ENCODE measurements at regions not wholly inside any gene's neighbourhood (a gene's known extent, or its start where the extent isn't known, plus 50 kb on each side); places are given as distances from the start of the nearest gene placed in this dataset.

DNA sequence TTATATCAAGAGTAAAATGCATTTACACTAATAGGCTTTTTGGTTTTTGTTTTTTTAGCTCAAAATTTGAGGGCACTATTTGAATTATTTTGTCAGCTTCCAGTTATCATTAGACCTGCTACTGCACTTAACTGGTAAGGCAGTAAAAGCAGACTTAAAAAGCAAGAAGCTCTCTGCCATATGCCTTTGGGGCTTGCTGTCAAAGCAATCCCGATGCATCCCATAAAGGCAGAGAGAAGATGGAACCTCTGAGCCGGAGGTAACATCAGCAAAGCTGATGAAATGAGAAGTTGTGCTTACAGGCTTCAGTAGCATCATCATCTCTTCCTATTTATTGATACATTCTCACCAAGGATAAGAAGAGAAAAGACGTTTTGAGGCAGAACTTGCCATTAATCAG, 1414.3 kb upstream of the CDH6 start:
- ATAC-seq = no peak
- DNase-seq (ENCODE audit: low spot score) = no peak

DNA sequence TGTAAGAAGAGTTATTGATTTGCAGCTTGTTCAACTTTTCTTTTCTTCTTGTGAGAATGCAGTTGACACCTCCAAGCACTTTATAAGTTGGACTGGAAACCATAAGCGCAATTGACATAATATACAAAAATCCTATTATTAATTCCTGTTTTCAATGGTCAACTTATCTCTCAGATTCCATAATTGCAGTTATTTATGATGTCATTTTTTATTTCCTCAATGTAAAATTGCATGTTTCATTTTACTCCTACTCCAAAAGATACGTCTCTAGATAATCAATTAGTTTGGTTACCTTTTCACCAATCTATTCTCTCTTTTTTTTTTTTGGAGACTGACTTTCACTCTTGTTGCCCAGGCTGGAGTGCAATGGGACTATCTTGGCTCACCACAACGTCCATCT, 1416.1 kb upstream of the CDH6 start:
- DNase-seq (ENCODE audit: low spot score) (no peak), ATAC-seq (no peak)

DNA sequence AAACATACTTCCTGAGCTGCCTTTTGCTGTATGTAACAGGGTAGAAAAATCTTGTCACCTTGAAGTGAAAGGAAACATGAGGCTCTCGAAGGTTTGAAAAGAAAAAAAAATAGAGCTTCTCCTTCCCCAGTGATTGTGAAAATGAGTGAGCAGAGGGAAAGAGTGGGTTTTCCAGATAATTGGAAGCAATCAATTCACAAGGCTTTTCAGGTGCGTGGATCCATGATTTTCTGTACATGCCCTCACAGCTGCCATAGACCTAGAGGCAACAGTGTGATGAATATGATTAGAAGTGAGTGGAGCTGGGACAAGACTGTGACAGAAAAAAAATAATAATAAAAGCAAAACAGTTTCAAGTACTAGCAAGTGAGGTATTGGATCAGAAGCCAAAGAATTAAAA, 1422.5 kb upstream of the CDH6 start:
- ATAC-seq (no peak), DNase-seq (ENCODE audit: low spot score) (no peak)

DNA sequence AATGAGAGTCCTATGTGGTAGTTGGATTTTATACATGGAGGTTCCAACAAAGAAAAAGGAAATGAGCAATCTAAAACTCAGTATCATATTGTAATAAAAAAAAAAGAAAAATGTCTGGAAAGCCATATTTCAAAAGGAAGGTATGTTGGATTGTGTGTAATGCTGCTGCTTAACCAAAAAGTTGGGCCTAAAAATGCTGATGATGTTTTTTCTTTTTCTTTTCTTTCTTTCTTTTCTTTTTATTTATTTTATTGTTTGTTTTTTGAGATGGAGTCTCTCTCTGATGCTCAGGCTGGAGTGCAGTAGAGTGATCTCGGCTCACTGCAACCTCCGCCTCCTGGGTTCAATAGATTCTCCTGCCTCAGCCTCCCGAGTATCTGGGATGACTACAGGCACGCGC, 1424.0 kb upstream of the CDH6 start:
- ATAC-seq = no peak
- DNase-seq (ENCODE audit: low spot score) = no peak

DNA sequence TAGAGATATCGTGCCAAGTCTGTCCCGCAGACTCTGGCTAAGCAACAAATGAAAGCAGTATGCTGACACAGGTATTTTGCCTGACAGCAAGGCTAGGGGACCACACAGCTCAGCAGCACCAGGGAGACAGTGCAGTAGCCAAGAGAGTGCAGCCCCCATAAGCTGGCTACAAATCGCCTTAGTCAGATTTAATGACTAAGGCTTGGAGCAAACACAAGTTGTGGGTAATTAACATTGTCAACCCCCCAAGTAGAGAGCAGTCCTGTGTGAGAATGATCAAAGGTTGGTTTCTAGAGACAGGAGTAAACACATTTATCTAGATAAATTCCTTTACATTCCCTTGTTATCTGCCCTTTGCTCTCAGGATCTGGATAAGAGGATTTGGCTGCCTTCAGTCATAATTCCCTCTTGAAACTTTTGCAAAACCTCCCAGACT, 1434.5 kb upstream of the CDH6 start:
- peak; percentile 73 for ATAC-seq

DNA sequence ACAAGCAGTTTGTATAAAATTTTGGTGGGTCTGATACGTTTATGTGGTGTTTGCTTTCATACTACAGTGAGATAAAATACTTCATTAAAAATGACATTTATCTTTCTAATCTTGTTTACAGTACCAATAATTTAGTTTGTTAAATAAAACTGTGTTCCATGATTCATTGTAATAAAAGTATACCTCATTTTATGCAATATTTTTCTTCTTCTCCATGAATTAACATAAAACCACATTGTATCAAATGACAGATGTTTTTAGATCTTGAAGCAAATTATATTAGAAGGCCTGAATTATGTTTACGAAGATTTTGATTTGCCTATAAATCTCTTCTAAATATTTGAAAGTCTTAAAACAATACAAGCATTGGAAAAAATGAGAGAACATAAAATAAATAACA, 1443.0 kb upstream of the CDH6 start:
- ATAC-seq (no peak), DNase-seq (ENCODE audit: low spot score) (no peak)

More for the DNA sequence above, 1434.5 kb upstream of the CDH6 start:
- no peak for DNase-seq (ENCODE audit: low spot score)

DNA sequence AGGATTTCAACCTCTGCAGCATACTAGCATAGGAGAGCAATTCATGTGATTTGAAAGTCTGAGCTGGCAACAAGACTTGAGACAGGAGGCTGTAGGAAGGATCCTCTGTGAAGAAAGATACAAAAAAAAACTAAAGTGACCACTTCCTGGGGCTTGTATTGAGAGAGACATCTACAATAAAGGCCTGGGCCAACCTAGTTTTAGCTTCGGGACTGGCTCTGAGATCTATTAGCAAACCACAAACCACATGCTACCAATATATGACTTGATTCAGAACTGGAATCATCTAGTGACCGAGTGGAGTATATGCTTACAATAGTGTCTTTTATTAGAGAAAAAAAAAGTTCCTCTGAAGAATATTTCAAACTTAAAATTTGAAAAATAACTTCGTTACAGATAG, 1448.9 kb upstream of the CDH6 start:
- ATAC-seq (no peak), DNase-seq (ENCODE audit: low spot score) (no peak)

DNA sequence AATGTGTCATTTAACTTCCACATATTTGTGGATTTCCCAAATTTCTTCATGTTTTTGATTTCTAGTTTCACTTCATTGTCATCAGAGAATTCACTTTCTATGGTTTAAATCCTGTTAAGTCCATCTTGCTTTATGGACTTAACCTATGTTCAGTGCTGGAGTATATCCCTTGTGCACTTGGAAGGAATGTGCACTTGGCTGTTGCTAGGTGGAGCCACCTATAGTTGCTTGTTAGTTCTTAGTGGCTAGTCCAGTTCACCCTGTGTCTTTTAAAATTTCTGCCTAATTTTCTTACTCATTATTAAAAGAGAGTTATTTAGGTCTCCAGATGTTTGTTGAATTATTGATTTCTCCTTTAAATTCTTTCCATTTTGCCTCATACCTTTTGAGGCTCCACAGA, 1472.5 kb upstream of the CDH6 start:
- ATAC-seq (no peak), DNase-seq (ENCODE audit: low spot score) (no peak)

DNA sequence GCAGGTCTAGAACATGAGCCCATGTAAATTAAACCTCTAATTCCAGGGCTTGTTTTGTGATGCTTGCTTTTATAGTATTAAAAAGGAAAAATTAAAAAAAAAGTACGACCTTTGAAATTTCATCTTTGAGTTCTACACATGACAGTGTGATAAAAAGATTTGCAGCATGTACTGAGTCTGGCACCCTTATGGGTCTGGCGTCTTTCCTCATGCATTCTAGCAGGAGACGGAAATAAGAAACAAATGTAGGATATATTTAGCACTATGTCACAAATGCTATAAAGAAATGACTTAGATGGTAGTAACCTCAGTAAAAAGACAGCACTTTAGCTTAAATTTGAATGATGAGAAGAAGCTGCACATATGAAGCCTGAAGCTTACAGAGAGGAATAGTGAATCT, 1474.3 kb upstream of the CDH6 start:
- DNase-seq (ENCODE audit: low spot score) (no peak), ATAC-seq (no peak)

DNA sequence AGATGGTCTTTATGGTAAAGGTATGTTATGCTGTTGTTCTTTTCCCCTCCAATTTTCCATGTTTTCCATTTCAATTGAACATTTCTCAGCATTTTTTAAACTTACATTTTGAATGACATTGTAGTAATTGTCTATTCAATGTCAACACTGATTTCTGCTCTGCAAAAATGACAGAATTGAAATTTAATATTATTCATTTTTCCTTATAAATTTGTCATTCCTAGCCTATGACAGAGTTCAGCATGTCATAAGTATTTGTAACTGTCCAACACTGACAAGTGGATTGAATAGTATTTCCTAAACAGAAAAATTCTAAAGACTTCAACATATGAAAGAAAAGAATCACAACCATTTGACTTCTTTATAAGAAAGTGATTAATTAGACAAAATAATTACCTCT, 1478.3 kb upstream of the CDH6 start:
- no peak for DNase-seq (ENCODE audit: low spot score)
- no peak for ATAC-seq

DNA sequence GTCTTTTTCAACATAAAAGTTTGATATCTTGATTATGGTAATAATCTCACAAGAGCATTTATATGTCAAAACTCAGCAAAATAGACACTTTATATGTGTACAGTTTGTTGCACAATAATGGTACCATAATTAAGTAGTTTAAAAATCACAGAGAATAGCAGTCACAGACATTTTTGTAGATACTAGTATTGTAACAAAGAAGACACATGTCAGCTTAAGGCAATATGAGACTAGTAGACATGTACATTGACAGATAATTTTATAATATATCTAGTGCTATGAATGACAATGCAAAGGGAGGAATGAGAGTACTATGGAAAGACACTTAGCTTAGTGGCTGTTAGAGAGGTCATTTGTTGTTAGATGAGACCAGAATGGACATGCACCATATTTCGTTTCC, 1490.6 kb upstream of the CDH6 start:
- ATAC-seq = no peak
- no peak for DNase-seq (ENCODE audit: low spot score)

DNA sequence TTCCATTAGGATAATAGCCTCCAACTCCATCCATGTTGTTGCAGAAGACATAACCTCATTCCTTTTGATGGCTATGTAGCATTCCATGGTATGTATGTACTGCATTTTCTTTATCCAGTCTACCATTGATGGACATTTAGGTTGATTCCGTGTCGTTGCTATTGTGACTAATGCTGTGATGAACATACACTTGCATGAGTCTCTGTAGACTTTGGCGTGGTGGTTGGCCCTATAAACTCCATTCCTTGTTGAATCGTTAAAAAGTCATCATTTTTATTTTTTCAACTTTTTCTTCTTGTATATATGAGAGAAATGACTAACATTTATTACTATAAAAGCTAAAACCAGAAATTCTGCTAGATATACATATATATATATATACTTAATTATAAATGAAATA, 1491.9 kb upstream of the CDH6 start:
- ATAC-seq (no peak), DNase-seq (ENCODE audit: low spot score) (no peak)

DNA sequence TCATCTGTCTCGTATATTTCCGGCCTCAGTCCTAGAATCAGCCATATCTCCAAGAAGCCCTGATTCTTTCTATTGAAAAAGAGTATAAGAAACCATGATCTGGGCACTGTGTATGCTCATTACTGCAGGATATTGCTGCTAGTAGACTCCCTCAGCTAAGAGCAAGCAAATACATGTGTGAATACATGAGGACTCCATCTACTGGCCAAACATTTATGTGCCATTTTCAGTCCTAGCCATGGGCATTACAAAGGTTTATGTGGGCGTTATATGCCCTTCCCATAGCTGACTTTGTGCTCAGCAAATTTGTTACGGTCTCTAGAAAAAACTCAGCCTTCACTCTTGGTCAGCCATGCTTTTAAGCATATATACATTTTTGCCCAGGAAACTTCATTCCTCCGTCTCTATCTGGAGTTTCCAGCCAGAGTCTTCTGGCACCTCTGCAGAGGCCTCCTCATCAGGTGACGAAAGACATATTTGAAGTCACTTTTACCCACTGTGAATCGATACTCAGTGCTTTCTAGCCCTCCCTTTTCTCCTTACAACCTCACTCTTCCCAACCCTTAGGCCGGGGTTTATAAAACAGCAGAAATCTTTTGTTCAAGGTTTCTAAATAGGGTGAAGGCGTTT, 1495.6 kb upstream of the CDH6 start:
- ATAC-seq (peak; percentile 63), DNase-seq (ENCODE audit: low spot score) (no peak)

DNA sequence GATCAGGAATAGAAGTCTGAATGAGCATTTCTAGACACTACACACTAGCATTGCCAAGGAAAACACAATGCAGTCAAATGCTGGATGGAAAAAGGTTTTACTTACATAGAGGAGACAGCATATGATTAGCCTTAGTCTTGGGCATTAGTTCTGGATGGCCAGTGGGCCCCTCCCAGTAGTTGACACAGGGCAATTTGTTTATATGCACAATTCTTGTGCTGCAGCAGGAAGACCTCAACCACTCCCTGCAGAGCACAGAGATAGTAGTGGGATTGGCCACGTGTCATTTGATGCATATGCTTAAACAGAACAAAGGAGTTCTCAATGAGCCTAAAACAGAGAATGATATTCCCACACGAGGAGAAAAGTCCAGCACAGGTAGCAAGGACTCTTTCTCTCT, 1496.2 kb upstream of the CDH6 start:
- DNase-seq (ENCODE audit: low spot score) (no peak), ATAC-seq (no peak)

DNA sequence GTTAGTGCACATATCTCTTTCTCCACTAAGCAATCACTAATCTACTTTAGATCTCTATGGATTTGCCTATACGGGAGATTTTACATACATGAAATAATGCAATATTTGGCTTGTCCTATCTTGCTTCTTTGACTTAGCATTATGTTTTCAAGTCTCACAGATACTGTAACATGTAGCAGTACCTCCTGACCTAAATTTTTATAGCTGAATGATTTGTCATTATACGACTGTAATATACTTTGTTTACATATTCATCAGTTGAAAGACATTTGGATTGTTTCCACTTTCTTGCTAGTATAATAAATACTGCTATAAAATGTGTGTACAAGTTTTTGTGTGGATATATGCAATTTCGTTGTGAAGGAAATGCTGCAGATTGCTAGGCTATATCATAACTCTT, 1520.8 kb upstream of the CDH6 start:
- ATAC-seq (no peak), DNase-seq (ENCODE audit: low spot score) (no peak)

DNA sequence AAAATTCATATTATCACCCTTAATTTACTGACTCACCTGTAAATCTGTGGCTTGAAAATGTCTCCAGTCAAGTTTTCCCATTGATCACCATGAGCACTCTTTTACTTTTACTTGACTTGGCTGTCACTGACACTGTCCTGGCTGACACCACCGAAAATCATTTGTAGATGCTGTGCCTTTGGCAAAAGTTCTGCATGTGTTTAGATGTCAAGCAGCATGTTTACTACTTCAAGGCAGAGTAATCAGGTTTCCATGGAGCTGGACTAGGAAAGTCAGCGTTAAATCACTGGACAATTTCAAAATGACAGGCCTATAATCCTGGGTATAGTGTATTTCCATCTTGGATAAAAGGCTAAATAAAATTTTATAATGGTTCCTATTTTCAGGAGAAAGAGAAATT, 1530.6 kb upstream of the CDH6 start:
- ATAC-seq (no peak), DNase-seq (ENCODE audit: low spot score) (no peak)

DNA sequence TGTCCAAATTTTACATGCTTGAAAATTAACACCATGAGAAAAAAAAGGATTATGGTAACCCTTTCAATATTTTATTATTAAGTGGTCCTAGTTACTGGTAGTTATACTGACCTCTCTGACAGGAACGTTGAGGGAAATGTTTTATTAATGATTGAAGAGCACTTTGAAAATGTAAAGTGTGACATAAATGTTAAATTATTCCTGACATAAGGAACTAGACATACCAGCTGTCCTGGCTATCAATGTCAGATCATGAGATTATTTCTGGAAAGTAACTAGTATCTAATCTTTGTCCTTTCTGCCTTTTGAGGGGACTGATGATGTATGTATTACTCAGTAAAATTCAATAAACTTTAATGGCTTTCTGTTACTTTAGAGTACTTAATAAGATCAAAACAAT, 1538.5 kb upstream of the CDH6 start:
- DNase-seq (ENCODE audit: low spot score) (no peak), ATAC-seq (no peak)

DNA sequence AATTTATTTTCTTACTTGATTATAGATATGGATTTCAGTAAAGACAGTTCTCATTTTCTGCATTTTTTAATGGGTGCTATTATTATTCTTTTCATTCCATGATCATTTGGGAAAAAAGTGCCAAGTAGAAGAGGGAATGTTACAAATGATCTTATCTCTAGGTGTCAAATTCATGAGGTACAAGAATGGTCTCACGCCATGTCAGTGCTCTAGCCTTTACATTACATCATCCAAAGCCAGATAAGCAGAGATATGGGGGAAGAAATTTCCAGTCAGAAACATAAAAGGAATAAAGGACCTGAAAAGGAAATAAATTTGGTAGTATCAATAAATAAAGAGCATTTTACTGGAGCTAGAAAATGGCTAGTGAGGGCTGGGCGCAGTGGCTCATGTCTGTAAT, 1544.2 kb upstream of the CDH6 start:
- no peak for ATAC-seq
- DNase-seq (ENCODE audit: low spot score) = no peak

DNA sequence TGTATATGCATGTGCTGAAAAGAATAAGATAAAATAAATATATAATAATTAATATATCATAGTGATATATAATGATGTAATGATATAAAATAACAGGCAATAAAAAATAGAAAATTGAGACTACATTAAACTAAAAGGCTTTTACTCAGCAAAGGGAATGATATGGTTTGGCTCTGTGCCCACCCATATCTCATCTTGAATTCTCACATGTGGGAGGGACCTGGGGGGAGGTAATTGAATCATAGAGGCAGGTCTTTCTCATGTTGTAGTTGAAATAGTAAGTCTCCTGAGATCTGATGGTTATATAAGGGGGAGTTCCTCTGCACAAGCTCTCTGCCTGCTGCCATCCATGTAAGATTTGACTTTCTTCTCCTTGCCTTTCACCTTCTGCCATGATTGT, 1550.9 kb upstream of the CDH6 start:
- DNase-seq (ENCODE audit: low spot score) = no peak
- ATAC-seq = no peak

DNA sequence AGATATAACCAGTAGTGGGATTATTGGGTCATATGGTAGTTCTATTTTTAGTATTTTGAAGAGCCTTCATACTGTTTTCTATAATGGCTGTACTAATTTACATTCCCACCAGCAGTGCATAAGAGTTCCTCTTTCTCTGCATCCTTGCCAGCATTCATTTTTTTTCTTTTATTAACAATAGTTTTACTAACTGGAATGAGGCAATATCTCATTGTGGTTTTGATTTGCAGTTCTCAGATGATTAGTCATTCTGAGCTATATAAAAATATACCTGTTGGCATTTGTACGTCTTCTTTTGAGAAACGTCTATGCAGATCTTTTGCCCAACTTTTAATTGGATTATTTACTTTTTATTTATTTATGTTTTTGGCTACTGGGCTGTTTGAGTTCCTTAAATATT, 1579.3 kb upstream of the CDH6 start:
- no peak for ATAC-seq

DNA sequence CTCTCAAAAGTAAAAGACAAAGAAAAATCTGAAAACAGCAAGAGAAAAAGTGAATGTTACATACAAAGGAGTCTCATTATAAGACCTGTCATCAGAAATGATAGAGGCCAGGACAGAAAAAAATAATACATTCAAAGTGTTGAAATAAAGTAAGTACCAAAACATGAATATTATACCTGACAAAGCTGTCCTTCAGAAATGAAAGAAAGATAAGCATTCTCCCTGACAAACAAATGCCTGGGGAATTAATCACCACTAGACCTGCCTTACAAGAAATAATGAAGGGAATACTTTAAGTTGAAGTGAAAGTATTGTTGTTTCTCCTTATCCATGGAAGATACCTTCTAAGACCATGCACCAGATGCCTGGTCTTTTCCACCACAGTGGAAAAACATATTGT, 1605.2 kb upstream of the CDH6 start:
- DNase-seq (ENCODE audit: low spot score) (no peak), ATAC-seq (no peak)

More for the DNA sequence above, 1579.3 kb upstream of the CDH6 start:
- no peak for DNase-seq (ENCODE audit: low spot score)

DNA sequence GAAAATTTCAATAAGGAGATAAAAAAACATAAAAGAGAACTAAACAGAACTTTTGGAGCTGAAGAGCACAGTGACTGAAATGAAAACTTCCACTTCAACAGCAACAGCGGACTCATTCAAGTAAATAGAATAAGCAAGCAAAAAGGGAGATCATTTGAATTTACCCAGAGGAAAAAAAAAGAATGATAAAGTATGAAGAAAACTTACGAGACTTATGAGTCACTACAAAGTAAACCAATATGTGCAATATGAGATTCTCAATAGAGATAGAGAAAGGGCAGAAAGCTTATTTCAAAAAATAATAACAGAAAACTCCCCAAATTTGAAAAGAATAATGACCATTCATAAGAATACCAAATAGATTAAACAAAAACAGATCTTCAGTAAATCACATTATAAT, 1605.7 kb upstream of the CDH6 start:
- DNase-seq (ENCODE audit: low spot score) (no peak), ATAC-seq (no peak)

DNA sequence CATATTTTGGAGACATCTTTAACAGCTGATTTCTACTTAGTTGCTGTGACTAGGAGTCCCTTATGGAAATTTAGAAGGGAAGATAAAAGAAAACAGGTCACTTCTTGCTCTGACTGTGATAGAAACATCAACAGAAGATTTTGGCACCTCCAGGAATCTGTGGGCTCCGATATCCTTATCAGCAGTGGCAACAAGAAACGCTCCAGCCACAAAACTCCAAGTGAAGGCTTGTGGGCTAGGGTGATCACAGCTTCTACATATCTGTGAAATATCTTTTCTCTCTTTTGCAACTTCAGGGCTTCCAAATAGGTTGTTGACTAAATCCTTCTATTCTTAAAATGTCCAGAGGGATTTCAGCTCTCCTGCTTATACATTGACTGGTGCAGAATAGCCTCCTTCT, 1625.5 kb upstream of the CDH6 start:
- no peak for DNase-seq (ENCODE audit: low spot score)
- ATAC-seq = no peak

DNA sequence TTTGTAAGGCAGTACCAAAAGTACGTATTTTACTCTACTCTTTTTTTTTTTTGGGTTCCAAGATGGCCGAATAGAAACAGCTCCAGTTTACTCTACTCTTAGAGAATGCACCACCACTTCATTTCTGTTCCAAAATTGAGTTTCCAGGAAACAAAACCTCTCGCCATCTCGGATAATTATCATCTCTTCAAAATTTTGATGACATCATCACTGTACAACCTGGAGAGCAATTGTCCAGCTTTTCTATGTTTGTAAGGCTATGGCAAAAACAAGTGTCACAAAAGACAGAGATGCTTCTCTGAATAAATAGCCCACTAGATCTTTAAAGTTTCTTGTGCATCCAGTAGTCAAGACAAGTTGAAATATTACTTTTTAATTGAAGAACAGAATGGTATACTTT, 1631.9 kb upstream of the CDH6 start:
- no peak for DNase-seq (ENCODE audit: low spot score)
- ATAC-seq = no peak
